Amygdala (tissue), 56 donors: ENCODE measurements at regions not wholly inside any gene's neighbourhood (a gene's known extent, or its start where the extent isn't known, plus 50 kb on each side); places are given as distances from the start of the nearest gene placed in this dataset.
A peak's percentile ranks its signal among the peaks of the same experiment; 100 is the strongest.

Experiments used
- DNase-seq, 56 donors: peaks; one replicate each; lab custom pipeline; 2025; lab: John Stamatoyannopoulos, UW

DNA sequence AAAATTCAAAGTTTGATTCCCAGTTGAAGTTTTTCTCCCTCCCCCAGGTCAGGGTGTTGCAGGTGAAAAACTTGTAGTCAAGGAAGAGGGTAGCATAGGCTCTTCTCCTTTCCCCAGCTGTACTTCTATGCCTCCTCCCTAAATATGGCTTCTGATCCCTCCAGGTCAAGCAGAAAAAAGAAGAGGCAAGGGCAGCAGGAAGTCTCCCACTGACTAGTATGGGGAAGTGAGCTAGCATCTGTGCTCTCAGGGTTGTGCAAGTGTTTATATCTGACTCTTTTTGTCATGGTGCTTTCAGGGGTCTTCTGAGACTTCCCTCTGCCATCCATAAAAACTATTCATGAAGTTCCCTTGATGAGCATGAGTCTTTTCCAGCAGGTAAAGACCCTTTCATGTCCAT lies 76.0 kb downstream of the ATPSCKMT start:
- no peak for DNase-seq

DNA sequence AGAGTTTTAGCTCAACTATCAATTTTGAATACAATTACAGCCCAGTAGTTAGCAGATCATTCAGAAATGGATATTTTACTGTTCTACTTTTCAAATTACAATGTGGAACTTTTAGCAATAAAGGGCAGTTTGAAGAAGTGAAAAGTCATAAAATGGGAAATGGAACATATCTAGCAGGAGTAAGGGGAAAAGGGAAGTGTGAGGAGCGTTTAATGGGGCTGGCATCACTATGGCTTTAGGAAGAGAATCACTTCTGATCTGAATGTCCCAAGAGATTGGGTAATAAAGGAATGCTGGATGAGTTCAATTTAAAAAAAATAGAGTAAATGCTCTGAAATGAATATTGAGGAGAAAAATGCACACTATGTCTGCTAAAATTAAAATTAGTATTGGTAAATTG lies 77.4 kb downstream of the ATPSCKMT start:
- no peak for DNase-seq

DNA sequence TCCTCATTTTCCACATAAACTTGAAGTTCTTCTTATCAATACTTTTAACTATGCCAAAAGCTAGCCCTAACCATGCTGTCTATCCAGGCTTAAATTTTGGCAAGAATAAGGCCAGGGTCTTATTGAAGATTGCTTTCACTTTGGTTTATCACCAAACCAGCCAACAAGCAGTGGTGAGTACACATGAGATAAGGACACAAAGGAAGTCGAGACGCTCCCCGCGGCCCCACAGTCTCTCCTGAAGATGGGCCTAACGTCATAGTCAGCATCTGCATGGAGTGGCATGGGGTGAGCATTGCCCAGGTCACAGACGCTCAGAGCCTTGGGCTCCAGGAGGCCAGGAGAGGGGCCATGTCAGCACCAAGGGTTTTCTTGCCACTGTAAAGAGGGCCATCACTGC lies 80.3 kb downstream of the ATPSCKMT start:
- no peak for DNase-seq

DNA sequence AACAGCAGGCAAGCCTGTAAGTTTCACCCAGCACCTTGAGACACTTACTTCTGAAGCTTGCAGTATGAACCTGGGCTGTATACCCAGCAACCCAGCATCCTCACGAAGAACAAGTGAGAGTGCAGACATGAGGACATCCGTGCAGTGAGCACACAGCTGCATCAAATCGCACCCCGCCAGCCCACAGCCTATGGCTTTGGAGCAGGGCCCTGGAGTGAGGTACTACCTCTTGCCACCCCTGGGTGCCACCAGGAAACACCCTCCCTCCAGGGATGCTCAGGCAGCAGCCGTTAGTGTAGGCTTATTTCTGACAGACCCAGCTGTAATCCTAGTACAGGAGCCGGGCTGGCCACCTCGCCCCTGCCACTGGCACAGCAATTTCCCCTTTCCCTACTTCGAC lies 81.4 kb downstream of the ATPSCKMT start:
- DNase-seq = no peak

DNA sequence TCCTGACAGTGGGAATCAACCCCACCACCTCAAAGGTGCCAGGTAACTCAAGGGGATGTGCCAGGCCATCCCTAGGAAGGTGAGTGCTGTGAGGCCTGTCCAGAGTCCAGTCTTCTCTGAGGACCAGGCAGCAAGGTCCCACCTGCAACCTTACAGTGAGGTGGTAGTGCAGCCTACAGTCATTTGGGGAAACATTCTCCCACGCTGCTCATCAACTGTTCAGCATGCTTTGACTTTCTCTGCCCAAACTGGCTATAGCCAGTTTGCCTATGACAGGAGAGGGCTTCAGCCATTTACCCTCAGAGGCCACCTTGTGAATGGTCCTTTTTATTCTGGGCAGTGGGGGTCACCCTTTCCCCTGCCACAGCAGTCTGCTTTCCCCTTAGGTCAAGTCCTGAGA lies 81.9 kb downstream of the ATPSCKMT start:
- DNase-seq = no peak

DNA sequence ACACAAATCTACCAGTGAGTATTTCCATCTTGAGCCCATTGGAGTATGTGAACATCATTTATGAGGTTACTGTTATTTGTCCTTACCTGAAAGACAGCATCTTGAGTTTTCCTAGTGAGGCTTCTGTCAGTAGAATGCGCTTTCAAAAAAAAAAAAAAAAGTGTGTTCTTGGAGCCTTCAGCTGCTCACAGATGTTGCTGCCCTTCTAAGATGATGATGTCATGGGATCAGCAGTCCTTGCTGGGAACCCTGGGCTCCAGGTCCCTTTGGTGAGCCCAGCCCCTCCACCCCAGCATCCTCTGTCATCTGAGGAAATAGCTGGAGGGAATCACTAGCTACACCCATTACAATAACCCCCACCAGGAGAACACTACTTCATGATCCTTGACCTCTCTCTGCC lies 83.3 kb downstream of the ATPSCKMT start:
- DNase-seq = no peak

DNA sequence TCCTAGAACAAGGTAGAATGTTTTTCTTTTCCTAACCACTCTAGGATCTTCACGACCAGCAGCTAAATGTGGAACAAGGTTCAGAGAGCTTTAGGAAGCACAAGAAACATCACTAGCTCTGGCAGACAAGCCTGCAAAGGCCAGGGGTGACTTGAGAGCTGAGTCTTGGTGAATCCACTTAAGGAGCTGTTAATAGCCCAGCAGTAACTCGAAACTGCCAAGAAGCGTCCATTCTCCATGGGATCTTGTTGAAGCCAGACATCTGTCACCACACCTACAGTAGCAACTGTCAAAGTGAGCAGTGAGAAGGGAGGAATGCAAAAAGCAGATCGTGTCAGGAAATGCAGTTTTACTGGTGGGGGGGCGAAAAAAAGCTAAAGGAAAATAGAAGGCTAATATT lies 87.2 kb downstream of the ATPSCKMT start:
- DNase-seq = no peak

DNA sequence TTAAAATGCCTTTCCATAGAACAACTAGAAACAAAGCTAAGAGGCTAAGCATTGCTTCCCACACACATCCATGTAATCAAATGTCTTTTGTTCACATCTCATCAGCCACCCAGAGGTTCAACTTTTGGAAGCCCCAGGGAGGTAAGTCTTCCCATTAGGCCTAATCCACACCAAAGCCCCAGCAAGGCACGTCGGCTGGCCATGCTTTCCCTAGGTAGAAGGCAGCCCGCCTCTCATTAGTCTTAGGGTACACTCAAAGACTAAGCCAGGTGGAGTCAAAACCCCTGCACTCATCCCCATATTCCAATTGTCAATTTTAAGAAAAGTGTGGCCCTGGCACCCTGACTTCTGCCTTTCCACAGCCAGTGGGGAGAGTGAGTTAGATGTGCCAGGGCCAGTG lies 87.9 kb downstream of the ATPSCKMT start:
- DNase-seq = no peak

DNA sequence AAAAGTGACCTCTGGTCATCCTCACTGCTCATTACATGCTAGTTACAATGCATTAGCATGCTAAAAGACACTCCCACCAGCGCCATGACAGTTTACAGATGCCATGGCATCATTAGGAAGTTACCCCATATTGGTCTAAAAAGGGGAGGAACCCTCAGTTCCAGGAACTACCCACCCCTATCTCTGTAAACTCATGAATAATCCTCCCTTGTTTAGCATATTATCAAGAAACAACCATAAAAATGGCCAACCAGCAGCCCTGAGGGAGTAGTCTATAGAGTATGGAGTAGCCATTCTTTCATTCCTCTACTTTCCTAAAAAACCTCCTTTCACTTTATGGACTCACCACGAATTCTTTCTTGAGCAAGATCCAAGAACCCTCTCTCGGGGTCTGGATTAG lies 89.4 kb downstream of the ATPSCKMT start:
- DNase-seq = no peak

DNA sequence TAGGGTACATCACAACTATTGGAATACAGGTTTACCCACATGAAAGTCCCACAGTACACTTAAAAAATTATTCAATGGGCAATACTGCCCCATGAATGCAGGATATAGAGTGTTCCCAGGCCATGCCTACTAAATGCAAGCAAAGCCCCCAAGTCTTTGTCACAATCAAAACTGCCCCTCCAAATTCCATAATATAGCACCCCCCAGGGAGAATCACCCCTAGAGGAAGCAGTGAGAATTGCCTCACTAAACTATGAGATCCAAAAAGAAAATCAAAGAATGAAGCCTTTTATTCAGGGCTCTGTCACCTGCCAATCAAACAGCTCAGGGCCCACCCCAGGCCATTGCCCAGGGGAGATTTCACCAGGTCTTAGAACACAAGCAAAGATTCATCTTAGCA lies 90.8 kb downstream of the ATPSCKMT start:
- DNase-seq = no peak

DNA sequence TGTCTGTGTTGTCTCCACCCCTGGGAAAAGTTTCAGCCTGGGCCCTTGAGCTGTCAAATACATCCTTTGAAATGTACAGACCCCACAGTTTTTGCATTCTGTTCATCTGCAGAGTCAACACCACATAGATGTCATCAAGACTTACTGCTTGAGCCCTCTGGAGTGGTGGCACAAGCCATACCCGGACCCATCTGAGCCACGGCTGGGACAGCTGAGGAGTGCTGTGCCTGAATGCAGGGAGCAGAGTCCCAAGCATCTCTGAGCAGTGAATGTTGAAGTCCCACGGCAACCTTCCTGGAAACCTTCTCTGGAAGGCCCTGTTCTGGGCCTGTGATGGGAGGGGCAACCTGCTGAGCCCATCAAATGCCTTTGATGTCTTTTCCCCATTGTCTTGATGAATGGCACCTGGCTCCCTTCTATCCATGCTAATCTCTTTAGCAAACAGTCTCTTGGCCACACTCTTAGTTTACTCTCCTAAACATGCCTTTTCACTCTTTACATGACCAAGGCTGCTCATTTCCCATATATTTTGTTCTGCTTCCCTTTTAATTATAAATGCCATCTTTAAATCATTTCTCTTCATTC lies 92.5 kb downstream of the ATPSCKMT start:
- DNase-seq = no peak

DNA sequence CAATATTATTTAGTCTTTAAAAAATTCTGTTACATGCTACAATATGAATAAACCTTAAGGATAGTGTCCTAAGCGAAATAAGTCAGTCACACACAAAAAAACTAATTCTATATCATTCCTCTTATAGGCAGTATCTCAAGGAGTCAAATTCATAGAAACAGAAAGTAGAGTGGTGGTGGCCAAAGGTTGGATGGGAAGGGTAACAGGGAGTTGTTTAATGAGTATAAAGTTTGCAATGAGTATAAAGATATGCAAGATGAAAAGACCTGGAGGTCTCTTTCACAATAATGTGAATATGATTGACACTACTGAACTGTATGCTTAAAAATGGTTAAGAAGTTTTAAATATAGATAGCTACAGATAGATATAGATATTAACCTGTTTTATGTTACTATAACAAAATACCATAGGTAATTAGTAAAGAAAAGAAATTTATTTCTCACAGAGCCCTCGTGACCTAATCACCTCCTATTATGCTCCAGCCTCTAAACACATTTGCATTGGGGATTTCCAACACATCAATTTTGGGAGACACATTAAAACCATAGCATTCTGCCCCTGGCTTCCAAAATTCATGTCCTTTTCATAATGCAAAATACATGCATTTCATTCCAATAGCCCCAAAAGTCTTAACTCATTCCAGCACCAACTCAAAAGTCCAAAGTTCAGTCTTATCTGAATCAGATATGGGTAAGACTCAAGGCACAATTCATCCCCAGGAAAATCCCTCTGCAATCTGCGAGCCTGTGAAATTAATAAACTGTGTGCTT lies 93.6 kb downstream of the ATPSCKMT start:
- no peak for DNase-seq

DNA sequence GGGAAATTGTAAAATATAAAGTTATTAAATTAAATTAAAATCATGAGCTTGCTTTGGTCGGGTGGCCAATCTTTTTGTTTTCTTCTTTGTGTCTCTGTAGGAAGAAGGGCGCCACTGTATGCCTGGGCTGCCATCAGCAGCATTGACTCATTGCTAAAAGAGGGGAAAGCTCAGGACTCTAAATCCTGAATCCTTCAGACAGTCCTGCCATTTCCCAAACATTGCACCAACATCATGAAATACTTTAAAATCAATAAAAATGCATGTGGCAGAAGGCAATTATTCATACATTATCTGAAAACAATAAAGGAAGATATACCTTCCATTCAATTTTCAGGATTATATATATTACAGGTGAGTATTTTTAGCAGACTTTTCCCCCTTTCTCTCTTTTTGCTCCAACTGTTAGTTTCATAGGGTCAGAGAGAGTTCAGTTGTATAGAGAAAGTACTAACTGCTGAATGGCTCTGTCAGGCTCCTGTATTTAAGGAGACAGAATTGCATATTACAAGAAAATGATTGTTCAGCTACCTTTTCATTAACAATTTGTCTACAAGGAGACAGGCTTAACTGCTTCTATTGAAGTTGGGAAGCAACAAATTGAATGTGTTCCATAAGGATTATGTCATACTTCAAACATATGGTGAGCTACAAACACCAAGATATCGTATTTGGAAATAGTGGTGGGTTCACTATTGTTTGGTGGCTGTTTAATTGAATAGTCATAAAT lies 95.7 kb downstream of the ATPSCKMT start:
- DNase-seq = no peak

DNA sequence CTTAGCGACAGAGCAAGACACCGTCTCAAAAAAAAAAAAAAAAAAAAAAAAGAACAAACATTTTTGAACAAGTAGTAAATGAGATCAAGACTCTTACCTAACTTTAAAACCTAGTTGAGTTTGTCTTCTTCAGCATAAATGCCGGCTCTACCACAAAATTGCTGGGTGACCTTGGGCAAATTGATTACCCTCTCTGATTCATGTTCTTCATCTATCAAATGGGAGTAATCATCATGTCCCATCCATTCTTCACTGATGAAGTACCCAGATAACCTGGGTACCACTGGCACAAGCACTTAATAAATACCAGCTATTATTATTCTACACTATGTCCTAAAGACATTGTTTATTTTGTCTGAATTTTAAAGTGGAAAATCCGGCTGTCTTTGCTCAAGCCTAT lies 96.3 kb downstream of the ATPSCKMT start:
- no peak for DNase-seq

DNA sequence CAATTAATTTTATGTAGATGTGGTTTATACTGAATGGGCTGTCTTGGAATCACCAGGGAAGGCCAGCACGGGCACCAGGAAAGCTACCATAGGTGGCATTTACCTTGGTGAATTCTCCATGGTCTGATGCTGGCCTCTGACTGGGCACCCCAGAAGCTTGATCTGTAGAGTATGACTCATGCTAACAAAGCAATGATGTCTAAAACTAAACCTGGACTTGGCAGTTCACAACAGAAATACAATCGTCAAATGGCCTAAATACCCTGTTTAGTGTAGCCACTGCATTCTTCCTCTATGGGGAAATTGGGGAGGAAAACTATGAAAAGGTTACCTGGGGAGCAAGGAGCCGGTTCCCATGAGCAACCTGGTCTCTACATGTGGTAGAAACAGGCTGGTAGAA lies 98.0 kb downstream of the ATPSCKMT start:
- DNase-seq = no peak

DNA sequence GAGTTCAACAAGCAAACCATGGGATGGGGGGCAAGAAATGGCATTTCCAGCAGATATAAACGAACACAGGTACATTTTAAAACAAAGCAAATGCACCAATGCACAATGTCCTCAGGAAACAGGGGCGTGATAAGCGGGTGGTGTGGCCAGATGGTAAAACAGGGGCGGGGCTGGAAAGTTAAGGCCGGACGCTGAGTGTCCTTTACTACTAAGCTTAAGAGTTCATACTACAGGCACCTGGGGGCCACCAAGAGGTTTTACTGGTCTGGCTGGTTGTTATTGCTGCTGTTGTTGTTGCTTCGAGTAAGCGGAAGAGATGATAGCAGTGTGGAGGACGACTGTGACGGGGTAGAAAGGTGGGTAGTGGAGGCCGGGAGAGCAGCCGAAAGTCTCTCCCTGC lies 99.8 kb downstream of the ATPSCKMT start:
- no peak for DNase-seq

DNA sequence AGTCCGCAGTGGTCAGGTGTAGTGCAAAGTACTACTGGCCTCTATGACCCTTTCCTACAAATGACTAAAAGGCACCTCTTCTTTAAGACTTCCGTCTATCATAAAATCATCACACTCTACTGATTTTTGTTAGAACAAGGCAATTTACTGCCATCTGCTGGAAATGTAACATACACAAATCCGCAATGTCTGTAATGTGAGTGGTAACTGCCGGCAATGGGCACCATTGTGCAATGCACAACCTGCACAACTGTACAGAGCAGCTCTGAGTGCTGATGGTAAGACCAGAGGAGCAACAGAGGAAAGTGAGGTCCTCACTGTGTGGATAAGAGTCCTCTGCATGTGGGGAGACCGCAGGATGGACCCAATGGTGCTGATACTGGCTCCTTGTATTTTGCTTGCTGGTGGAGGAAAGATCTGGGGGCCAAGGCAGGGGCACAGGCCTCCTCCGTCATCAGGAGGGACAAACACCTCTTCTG lies 103.7 kb downstream of the ATPSCKMT start:
- DNase-seq = peak in 1 of 56 donors; percentile 14

DNA sequence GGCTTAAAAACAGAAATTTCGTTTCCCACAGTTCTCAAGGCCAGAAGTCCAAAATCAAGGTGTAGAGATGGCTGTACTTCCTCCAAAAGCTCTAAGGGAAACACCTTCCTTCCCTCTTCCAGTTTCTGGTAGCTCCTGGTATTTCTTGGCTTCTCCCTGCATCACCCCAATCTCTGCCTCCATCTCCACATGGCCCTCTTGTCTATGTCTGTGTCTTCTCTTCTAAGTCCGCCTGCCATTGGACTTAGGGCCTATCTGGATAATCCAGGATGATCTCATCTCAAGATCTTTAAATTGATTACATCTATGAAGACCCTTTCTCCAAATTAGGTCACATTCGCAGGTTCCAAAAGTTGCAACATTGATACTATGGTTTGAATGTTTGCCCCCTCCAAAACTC lies 105.6 kb downstream of the ATPSCKMT start:
- DNase-seq = no peak

DNA sequence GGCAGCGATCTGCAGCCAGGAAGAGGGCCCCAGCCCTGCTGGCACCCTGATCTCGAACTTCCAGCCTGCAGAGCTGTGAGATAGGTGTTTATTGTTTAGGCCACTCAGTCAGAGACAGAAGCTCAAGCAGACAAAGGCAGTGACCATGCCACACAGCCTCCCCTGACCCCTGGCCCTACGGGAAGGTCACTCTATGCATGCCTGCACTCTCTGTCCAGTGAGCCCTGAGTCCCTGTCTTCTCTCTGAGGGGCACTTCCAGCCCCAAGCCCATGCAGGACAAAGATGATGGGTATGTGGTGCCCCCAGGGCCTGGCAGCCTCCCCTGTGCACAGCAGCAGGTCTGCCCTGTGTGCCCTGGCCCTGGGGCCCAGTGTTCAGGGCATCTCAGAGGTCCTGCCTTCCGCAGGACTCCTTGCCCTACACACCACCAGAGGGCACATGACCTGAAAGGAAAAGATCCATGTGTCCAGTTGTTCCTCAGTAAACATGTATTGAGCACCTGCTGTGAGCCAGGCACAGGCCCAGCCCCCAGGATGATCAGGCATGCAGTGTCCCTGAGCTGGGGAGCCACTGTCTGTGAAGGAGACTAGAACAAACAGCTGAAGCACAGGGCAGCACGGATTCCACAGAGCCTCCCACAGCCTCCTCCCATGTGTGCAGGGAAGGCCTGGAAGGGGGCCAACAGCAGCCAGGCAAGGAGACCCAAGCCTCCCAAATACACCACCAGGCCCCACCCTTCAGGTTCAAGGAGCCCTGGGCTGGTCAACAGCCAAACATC lies 109.3 kb downstream of the ATPSCKMT start:
- no peak for DNase-seq

DNA sequence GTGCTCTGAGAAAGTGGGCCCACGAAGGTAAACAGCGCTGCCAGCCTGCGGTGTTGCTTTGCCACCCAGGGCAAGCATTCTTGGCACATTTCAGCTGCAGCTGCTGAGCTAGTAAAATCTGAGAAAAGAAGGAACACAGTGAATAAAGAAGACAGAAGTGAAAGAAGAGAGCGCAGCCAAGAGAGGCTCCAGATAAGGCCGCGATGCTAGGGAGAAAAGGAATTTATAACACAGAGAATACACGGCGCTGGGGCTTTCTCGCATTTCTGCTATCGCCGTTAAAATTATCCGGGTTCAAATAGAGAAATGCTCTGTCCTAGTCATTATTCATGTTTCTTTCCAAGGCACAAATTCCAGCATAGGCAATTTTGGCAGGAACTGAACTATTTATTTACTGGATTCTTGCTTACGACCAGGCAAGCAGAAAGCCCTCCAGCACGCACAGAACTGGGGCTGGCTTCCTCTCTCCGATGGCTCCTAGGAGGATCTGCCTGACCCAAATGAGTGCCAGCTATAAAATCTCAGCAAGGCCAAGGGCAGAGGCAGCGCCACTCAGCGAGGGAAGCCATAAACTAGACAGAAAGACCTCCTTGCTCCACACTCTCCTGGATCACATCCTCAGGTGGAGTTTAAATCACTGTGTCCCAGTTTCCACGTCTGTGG lies 111.2 kb downstream of the ATPSCKMT start:
- peak in 17 of 56 donors; percentile 13 to 63 (median 32) for DNase-seq
